OCI-LY3 (cell line): ENCODE measurements at regions not wholly inside any gene's neighbourhood (a gene's known extent, or its start where the extent isn't known, plus 50 kb on each side); places are given as distances from the start of the nearest gene placed in this dataset.
A peak's percentile ranks its signal among the peaks of the same experiment; 100 is the strongest.
"Not testable (repeated sequence)": the region's sequence is repeated elsewhere in the genome, so short reads cannot be mapped to it uniquely, and the experiment has no call there.

ENCODE experiments used
- H2AFZ ChIP-seq: fragments of 200-600, 300-600 bp; shearing (Covaris generic); 2 replicates; pipeline ENCODE4 v1.6.0; 2014; ENCODE audit warnings: antibody characterized with exemption, low read depth, low read length
- H3K27ac ChIP-seq: fragments of 200-600, 300-600 bp; sonication (generic); 2 replicates; pipeline ENCODE4 v1.5.1; 2014; ENCODE audit warnings: mild to moderate bottlenecking, low read length, moderate library complexity, mixed read lengths
- H3K27me3 ChIP-seq: fragments of 200-600, 300-600 bp; sonication (generic); 2 replicates; pipeline ENCODE4 v1.6.1; 2014; ENCODE audit warnings: low read depth, low read length, mixed read lengths
- H3K36me3 ChIP-seq: fragments of 200-600, 300-600 bp; sonication (generic); replicated peaks from 2 replicates; pipeline ENCODE3; 2014; ENCODE audit warnings: low read depth, low read length, mixed read lengths
- H3K4me1 ChIP-seq: fragments of 300-600, 200-600 bp; sonication (generic); 2 replicates; pipeline ENCODE4 v1.6.1; 2014; ENCODE audit warnings: low read length, mixed read lengths
- H3K4me2 ChIP-seq: fragments of 200-600, 300-600 bp; sonication (generic); 2 replicates; pipeline ENCODE4 v1.6.1; 2014; ENCODE audit warnings: low read length, mixed read lengths
- H3K4me3 ChIP-seq: fragments of 300-600, 200-600 bp; sonication (generic); 2 replicates; pipeline ENCODE4 v1.5.1; 2014; ENCODE audit warnings: antibody characterized with exemption, mild to moderate bottlenecking, low read length, moderate library complexity
- H3K79me2 ChIP-seq: fragments of 300-600, 200-600 bp; shearing (Covaris generic); 2 replicates; pipeline ENCODE4 v1.6.1; 2014; ENCODE audit warnings: mild to moderate bottlenecking, low read length, mixed read lengths
- H3K9ac ChIP-seq: fragments of 300-600, 200-600 bp; shearing (Covaris generic); 2 replicates; pipeline ENCODE4 v1.6.0; 2014; ENCODE audit warnings: mild to moderate bottlenecking, low read length, moderate library complexity
- H3K9me3 ChIP-seq: fragments of 200-600, 300-600 bp; shearing (Covaris generic); 2 replicates; pipeline ENCODE4 v1.6.1; 2014; ENCODE audit warnings: low read length, mixed read lengths; ENCODE audit not compliant: insufficient read depth
- H4K20me1 ChIP-seq: fragments of 200-600, 300-600 bp; sonication (generic); 2 replicates; pipeline ENCODE4 v1.6.1; 2016; ENCODE audit warnings: low read length, mixed read lengths; ENCODE audit not compliant: insufficient read depth
- CTCF ChIP-seq: fragments of 200-600, 300-600 bp; sonication (generic); IDR thresholded peaks from 2 replicates; pipeline ENCODE4 v1.5.1; 2014; ENCODE audit warnings: antibody characterized with exemption, low read length, low read depth
- EZH2phosphoT487 ChIP-seq: fragments of 200-600 bp; shearing (Covaris generic); IDR thresholded peaks from 2 replicates; pipeline ENCODE4 v1.6.1; 2018; ENCODE audit warnings: antibody characterized with exemption, mixed run types, low read depth

GRCh38 chr19:20453425-20453935 lies 112.1 kb downstream of the ZNF737 start:
- Histone ChIP-seq H3K9me3 (no peaks in the 10 kb centered on the region), H3K79me2 (no peaks in the 10 kb centered on the region), H3K36me3 (no peaks in the 10 kb centered on the region), H3K4me3 (no peak overlapping the region), H4K20me1 (no peaks in the 10 kb centered on the region), H3K27ac (no peak overlapping the region), H3K9ac (no peak overlapping the region), H3K27me3 (no peaks in the 10 kb centered on the region), H3K4me1 (peaks cover 19% of the 10 kb centered on the region), H2AFZ (no peak overlapping the region), H3K4me2 (no peak overlapping the region)
- TF ChIP-seq CTCF: no peak

- H3K4me2 ChIP-seq: peak overlapping the region; percentile 14; the same call in 1 of the 2 replicates
- H3K4me3 ChIP-seq: no peak overlapping the region
- H3K27me3 ChIP-seq: no peaks in the 10 kb centered on the region
- peaks cover 11% of the 10 kb centered on the region; the same call in 1 of the 2 replicates for H3K4me1 ChIP-seq
- H3K36me3 ChIP-seq: no peaks in the 10 kb centered on the region
- H2AFZ ChIP-seq: peak overlapping the region; percentile 63; the same call in 1 of the 2 replicates
- H3K79me2 ChIP-seq: no peaks in the 10 kb centered on the region
- no peak overlapping the region for H3K27ac ChIP-seq
- H4K20me1 ChIP-seq: no peaks in the 10 kb centered on the region
- H3K9me3 ChIP-seq: no peaks in the 10 kb centered on the region
- TF ChIP-seq EZH2phosphoT487 (no peak), CTCF (no peak)
- no peak overlapping the region for H3K9ac ChIP-seq
These were observed 121.2 kb downstream of the ZNF737 start for GRCh38 chr19:20444202-20444885.

- H2AFZ ChIP-seq: peak overlapping the region; percentile 22; the same call in 1 of the 2 replicates
- peak overlapping the region; percentile 67; the same call in 1 of the 2 replicates for H3K9ac ChIP-seq
- H3K36me3 ChIP-seq, H3K79me2 ChIP-seq, H3K9me3 ChIP-seq, H4K20me1 ChIP-seq, H3K27me3 ChIP-seq: not testable (repeated sequence)
- H3K27ac ChIP-seq: peak overlapping the region; percentile 92
- TF ChIP-seq CTCF: peak; percentile 11; the same call in 1 of the 2 replicates
- H3K4me3 ChIP-seq: peak overlapping the region; percentile 54
- peak overlapping the region; percentile 78 for H3K4me2 ChIP-seq
- H3K4me1 ChIP-seq: peaks cover 25% of the 10 kb centered on the region
These were observed 133.2 kb downstream of the ZNF737 start for GRCh38 chr19:20432266-20432842.

GRCh38 chr19:20431826-20432225 lies 133.8 kb downstream of the ZNF737 start:
- Histone ChIP-seq H2AFZ (peak overlapping the region; percentile 19; the same call in 1 of the 2 replicates), H3K27me3 (no peaks in the 10 kb centered on the region), H4K20me1 (no peaks in the 10 kb centered on the region), H3K9ac (peak overlapping the region; percentile 67; the same call in 1 of the 2 replicates), H3K4me1 (peaks cover 25% of the 10 kb centered on the region), H3K4me2 (peak overlapping the region; percentile 78), H3K36me3 (peaks cover 4% of the 10 kb centered on the region), H3K4me3 (peak overlapping the region; percentile 54), H3K9me3 (no peaks in the 10 kb centered on the region), H3K79me2 (no peaks in the 10 kb centered on the region), H3K27ac (peak overlapping the region; percentile 92)
- TF ChIP-seq CTCF (no peak), EZH2phosphoT487 (no peak)
